ENCODE measurements at regions not wholly inside any gene's neighbourhood (a gene's known extent, or its start where the extent isn't known, plus 50 kb on each side); places are given as distances from the start of the nearest gene placed in this dataset.

DNA sequence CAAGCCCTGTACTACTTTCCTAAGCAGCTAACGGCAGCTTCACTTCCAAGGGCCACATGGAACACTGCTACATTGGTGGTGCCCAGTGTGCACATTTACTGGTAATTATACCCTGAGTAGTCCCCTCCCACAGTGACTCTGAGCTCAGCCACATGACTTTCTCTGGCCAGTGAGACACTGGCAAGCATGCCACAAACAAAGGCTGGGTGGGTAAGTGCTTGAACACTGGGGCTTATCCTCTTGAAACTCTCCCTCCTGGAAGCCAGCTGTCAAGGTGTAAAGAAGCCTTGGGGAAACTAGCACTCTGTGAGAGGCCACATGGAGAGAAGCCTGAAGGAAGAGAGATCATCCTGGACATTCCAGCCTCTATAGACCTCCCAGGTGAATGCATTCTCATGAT is 54.4 kb upstream of the DRD2 start:
- DNase-seq (ENCODE audit: low read depth) = no peak
- no peak for TF ChIP-seq POLR2A (IDR thresholded peaks at IDR 0.05; ENCODE audit: extremely low read depth, insufficient read length)
- no peak for TF ChIP-seq CTCF (IDR thresholded peaks at IDR 0.05; ENCODE audit: low read depth, low read length)
- TF ChIP-seq, protein P1, sequence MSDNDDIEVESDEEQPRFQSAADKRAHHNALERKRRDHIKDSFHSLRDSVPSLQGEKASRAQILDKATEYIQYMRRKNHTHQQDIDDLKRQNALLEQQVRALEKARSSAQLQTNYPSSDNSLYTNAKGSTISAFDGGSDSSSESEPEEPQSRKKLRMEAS (IDR thresholded peaks at IDR 0.05; ENCODE audit: low read depth, low read length) = no peak
- TF ChIP-seq MYC (IDR thresholded peaks at IDR 0.05; ENCODE audit: low read depth, low read length) = no peak
- no peak overlapping the region for H3K4me3 ChIP-seq (ENCODE audit: low read depth, low read length)

DNA sequence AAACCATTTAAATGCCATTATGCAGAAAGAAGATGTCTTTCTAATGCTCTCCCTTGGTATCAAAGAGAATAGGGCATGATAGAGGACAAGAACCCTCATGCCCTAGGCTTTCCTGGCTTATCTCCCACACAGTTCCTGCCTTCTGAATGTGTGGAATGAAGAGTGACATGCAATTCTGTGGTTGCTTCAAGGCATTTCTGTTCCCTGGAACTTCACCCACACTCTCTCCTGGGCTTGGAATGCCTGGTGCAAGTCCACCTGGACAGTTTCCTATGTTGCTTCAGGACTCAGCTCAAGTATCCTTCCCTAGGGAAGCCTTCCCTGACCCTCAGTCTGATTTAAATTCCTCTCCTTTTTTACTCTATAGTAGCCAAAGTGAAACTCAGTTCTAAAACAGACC is 53.8 kb upstream of the DRD2 start:
- no peak overlapping the region for H3K4me3 ChIP-seq (ENCODE audit: low read depth, low read length)
- TF ChIP-seq CTCF (IDR thresholded peaks at IDR 0.05; ENCODE audit: low read depth, low read length) = no peak
- TF ChIP-seq POLR2A (IDR thresholded peaks at IDR 0.05; ENCODE audit: extremely low read depth, insufficient read length) = no peak
- TF ChIP-seq MYC (IDR thresholded peaks at IDR 0.05; ENCODE audit: low read depth, low read length) = no peak
- TF ChIP-seq, protein P1 (IDR thresholded peaks at IDR 0.05; ENCODE audit: low read depth, low read length) = no peak
- no peak for DNase-seq (ENCODE audit: low read depth)

- no peak for DNase-seq (ENCODE audit: low read depth)
- no peak overlapping the region for H3K4me3 ChIP-seq (ENCODE audit: low read depth, low read length)
- TF ChIP-seq, protein P1 (IDR thresholded peaks at IDR 0.05; ENCODE audit: low read depth, low read length) = no peak
- TF ChIP-seq MYC (IDR thresholded peaks at IDR 0.05; ENCODE audit: low read depth, low read length) = no peak
- no peak for TF ChIP-seq POLR2A (IDR thresholded peaks at IDR 0.05; ENCODE audit: extremely low read depth, insufficient read length)
Measured at GRCh38 chr11:113526521-113526920, 51.3 kb upstream of the DRD2 start.

Measured in NB4 (cell line).